ENCODE measurements at regions not wholly inside any gene's neighbourhood (a gene's known extent, or its start where the extent isn't known, plus 50 kb on each side); places are given as distances from the start of the nearest gene placed in this dataset.

GRCh38 chr20:6715401-6715941 is 52.0 kb upstream of the BMP2 start:
- Histone ChIP-seq H3K4me1 (ENCODE audit: control insufficient read depth, insufficient read depth, low read length, poor library complexity, severe bottlenecking) (peaks cover 10% of the 10 kb centered on the region), H3K9me3 (ENCODE audit: control insufficient read depth, low read length) (peaks cover 12% of the 10 kb centered on the region), H3K27ac (ENCODE audit: low read depth, low read length, severe bottlenecking) (no peak overlapping the region), H3K36me3 (ENCODE audit: control insufficient read depth, insufficient read depth, low read length) (no peaks in the 10 kb centered on the region), H3K4me3 (ENCODE audit: extremely low read depth, insufficient read depth, low read length, poor library complexity, severe bottlenecking) (no peak overlapping the region)
- 93 to 97% methylated on average over 4 to 6 of the region's 7 CpGs for WGBS, 2 experiments (ENCODE audit: insufficient coverage in 2 of 2)

DNA sequence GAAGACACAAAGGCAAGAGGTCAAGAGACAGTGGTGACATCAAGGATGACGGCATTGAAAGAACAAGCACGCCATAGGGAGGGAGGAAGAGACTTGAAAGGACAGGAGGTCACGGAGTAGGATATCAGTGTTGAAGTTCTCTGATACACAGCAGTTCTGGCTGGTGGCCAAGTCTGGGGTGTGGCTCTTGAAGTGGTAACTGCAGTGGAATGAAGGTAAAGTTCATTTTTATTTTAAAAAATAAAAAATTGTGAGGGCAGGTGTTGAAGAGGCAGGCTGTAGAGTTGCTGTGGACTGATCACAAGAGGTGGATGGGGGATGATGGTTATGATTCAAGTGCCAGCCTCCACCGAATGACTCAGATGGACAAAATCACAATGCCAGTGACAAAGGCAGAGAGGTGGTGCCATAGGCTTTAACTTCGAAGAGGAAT is 53.2 kb upstream of the BMP2 start:
- Histone ChIP-seq H3K36me3 (ENCODE audit: control insufficient read depth, insufficient read depth, low read length) (no peaks in the 10 kb centered on the region), H3K4me1 (ENCODE audit: control insufficient read depth, insufficient read depth, low read length, poor library complexity, severe bottlenecking) (peaks cover 21% of the 10 kb centered on the region), H3K27ac (ENCODE audit: low read depth, low read length, severe bottlenecking) (no peak overlapping the region), H3K4me3 (ENCODE audit: extremely low read depth, insufficient read depth, low read length, poor library complexity, severe bottlenecking) (no peak overlapping the region), H3K9me3 (ENCODE audit: control insufficient read depth, low read length) (peaks cover 8% of the 10 kb centered on the region)
- 91% methylated on average over 5 of the region's 5 CpGs for WGBS, 2 experiments (ENCODE audit: insufficient coverage in 2 of 2)

- Histone ChIP-seq H3K4me3 (ENCODE audit: extremely low read depth, insufficient read depth, low read length, poor library complexity, severe bottlenecking) (no peak overlapping the region), H3K9me3 (ENCODE audit: control insufficient read depth, low read length) (no peaks in the 10 kb centered on the region), H3K27ac (ENCODE audit: low read depth, low read length, severe bottlenecking) (no peak overlapping the region), H3K4me1 (ENCODE audit: control insufficient read depth, insufficient read depth, low read length, poor library complexity, severe bottlenecking) (peaks cover 35% of the 10 kb centered on the region), H3K36me3 (ENCODE audit: control insufficient read depth, insufficient read depth, low read length) (no peaks in the 10 kb centered on the region)
- 92% methylated on average over 8 to 11 of the region's 12 CpGs for WGBS, 2 experiments (ENCODE audit: insufficient coverage in 2 of 2)
Measured at GRCh38 chr20:6711951-6712649, 55.4 kb upstream of the BMP2 start.

GRCh38 chr20:6709910-6710595 is 57.4 kb upstream of the BMP2 start:
- H3K36me3 ChIP-seq (ENCODE audit: control insufficient read depth, insufficient read depth, low read length), result no peaks in the 10 kb centered on the region
- no peak overlapping the region for H3K4me3 ChIP-seq (ENCODE audit: extremely low read depth, insufficient read depth, low read length, poor library complexity, severe bottlenecking)
- WGBS, 2 experiments (ENCODE audit: insufficient coverage in 2 of 2), result 40 to 60% methylated on average over 1 to 2 of the region's 4 CpGs
- H3K4me1 ChIP-seq (ENCODE audit: control insufficient read depth, insufficient read depth, low read length, poor library complexity, severe bottlenecking), result peaks cover 49% of the 10 kb centered on the region
- peak overlapping the region; percentile 61 for H3K27ac ChIP-seq (ENCODE audit: low read depth, low read length, severe bottlenecking)
- no peaks in the 10 kb centered on the region for H3K9me3 ChIP-seq (ENCODE audit: control insufficient read depth, low read length)

- no peaks in the 10 kb centered on the region for H3K9me3 ChIP-seq (ENCODE audit: control insufficient read depth, low read length)
- H3K36me3 ChIP-seq (ENCODE audit: control insufficient read depth, insufficient read depth, low read length), result no peaks in the 10 kb centered on the region
- 92% methylated on average over 1 of the region's 1 CpG; no CpG with 5 or more reads in 1 of the 2 experiments for WGBS, 2 experiments (ENCODE audit: insufficient coverage in 2 of 2)
- no peak overlapping the region for H3K4me3 ChIP-seq (ENCODE audit: extremely low read depth, insufficient read depth, low read length, poor library complexity, severe bottlenecking)
- peaks cover 69% of the 10 kb centered on the region for H3K4me1 ChIP-seq (ENCODE audit: control insufficient read depth, insufficient read depth, low read length, poor library complexity, severe bottlenecking)
- peak overlapping the region; percentile 66 for H3K27ac ChIP-seq (ENCODE audit: low read depth, low read length, severe bottlenecking)
Measured at GRCh38 chr20:6708010-6708409, 59.5 kb upstream of the BMP2 start.

DNA sequence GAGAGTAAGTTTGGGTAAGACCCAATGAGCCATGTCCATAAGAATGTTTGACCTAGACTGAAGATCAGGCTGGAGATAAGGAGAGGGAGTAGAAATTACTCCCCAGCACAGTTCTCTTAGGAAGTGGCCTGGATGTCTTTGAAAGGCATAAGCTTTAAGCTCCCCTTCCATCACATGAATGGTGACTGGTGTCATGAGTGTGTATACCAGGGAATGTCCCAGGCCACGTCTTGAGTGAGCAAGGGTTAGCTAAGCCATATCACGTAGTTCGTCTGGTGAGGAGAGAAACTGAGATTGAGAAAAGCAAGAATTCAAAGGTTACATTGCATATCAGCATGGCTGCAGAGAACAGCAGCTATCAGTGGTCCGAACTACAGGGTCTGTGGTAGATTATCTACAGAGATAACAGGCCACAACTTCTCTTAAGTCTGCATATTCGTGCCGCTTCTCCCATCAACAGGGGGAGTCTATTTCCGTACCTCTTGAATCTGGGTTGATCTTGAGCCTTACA is 60.1 kb upstream of the BMP2 start:
- WGBS, 2 experiments (ENCODE audit: insufficient coverage in 2 of 2), result 77 to 83% methylated on average over 4 of the region's 7 CpGs
- H3K36me3 ChIP-seq (ENCODE audit: control insufficient read depth, insufficient read depth, low read length), result no peaks in the 10 kb centered on the region
- H3K4me3 ChIP-seq (ENCODE audit: extremely low read depth, insufficient read depth, low read length, poor library complexity, severe bottlenecking), result no peak overlapping the region
- H3K9me3 ChIP-seq (ENCODE audit: control insufficient read depth, low read length), result no peaks in the 10 kb centered on the region
- H3K4me1 ChIP-seq (ENCODE audit: control insufficient read depth, insufficient read depth, low read length, poor library complexity, severe bottlenecking), result peaks cover 75% of the 10 kb centered on the region
- peak overlapping the region; percentile 66 for H3K27ac ChIP-seq (ENCODE audit: low read depth, low read length, severe bottlenecking)

DNA sequence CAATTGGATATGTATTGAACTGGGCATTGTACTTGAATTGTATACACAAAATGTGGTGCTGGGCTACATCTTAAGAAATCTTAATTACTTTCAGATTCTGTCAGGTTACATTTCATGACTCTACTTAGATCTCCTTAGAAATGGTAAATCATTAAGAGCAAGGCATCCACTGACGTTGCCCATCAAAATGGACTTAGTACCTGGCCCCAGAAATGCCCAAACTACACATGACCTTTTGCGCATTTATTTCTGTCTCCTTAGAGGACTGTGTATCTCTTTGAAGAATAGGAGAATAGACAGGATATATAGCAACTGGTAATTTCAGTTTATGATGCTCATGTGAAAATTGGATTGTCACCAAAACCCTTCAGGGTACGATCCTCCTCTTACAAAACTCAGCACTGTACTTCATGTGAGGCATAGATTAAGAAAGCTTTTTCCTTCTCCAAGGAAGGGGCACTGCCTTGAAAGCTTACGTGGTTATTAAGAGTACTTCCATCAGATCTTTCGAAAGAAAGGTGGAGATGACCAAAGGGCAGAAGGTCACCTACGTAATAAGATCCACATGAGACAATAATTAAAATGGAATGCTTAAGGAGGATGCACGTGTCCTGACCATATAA is 61.4 kb upstream of the BMP2 start:
- Histone ChIP-seq H3K9me3 (ENCODE audit: control insufficient read depth, low read length) (no peaks in the 10 kb centered on the region), H3K27ac (ENCODE audit: low read depth, low read length, severe bottlenecking) (no peak overlapping the region), H3K4me1 (ENCODE audit: control insufficient read depth, insufficient read depth, low read length, poor library complexity, severe bottlenecking) (peaks cover 78% of the 10 kb centered on the region), H3K36me3 (ENCODE audit: control insufficient read depth, insufficient read depth, low read length) (no peaks in the 10 kb centered on the region), H3K4me3 (ENCODE audit: extremely low read depth, insufficient read depth, low read length, poor library complexity, severe bottlenecking) (no peak overlapping the region)
- 88 to 93% methylated on average over 3 to 5 of the region's 7 CpGs for WGBS, 2 experiments (ENCODE audit: insufficient coverage in 2 of 2)

GRCh38 chr20:6705106-6705766 is 62.2 kb upstream of the BMP2 start:
- H3K4me3 ChIP-seq (ENCODE audit: extremely low read depth, insufficient read depth, low read length, poor library complexity, severe bottlenecking), result no peak overlapping the region
- H3K4me1 ChIP-seq (ENCODE audit: control insufficient read depth, insufficient read depth, low read length, poor library complexity, severe bottlenecking), result peaks cover 80% of the 10 kb centered on the region
- peak overlapping the region; percentile 76 for H3K27ac ChIP-seq (ENCODE audit: low read depth, low read length, severe bottlenecking)
- no peaks in the 10 kb centered on the region for H3K36me3 ChIP-seq (ENCODE audit: control insufficient read depth, insufficient read depth, low read length)
- WGBS, 2 experiments (ENCODE audit: insufficient coverage in 2 of 2), result 84 to 87% methylated on average over 4 of the region's 6 CpGs
- H3K9me3 ChIP-seq (ENCODE audit: control insufficient read depth, low read length), result no peaks in the 10 kb centered on the region

- H3K9me3 ChIP-seq (ENCODE audit: control insufficient read depth, low read length), result no peaks in the 10 kb centered on the region
- 89 to 100% methylated on average over 1 to 2 of the region's 6 CpGs for WGBS, 2 experiments (ENCODE audit: insufficient coverage in 2 of 2)
- H3K27ac ChIP-seq (ENCODE audit: low read depth, low read length, severe bottlenecking), result peak overlapping the region; percentile 76
- H3K4me3 ChIP-seq (ENCODE audit: extremely low read depth, insufficient read depth, low read length, poor library complexity, severe bottlenecking), result no peak overlapping the region
- peaks cover 81% of the 10 kb centered on the region for H3K4me1 ChIP-seq (ENCODE audit: control insufficient read depth, insufficient read depth, low read length, poor library complexity, severe bottlenecking)
- H3K36me3 ChIP-seq (ENCODE audit: control insufficient read depth, insufficient read depth, low read length), result no peaks in the 10 kb centered on the region
Measured at GRCh38 chr20:6704132-6704861, 63.2 kb upstream of the BMP2 start.

- Histone ChIP-seq H3K4me3 (ENCODE audit: extremely low read depth, insufficient read depth, low read length, poor library complexity, severe bottlenecking) (no peak overlapping the region), H3K27ac (ENCODE audit: low read depth, low read length, severe bottlenecking) (peak overlapping the region; percentile 76), H3K36me3 (ENCODE audit: control insufficient read depth, insufficient read depth, low read length) (no peaks in the 10 kb centered on the region), H3K9me3 (ENCODE audit: control insufficient read depth, low read length) (no peaks in the 10 kb centered on the region), H3K4me1 (ENCODE audit: control insufficient read depth, insufficient read depth, low read length, poor library complexity, severe bottlenecking) (peaks cover 77% of the 10 kb centered on the region)
Measured at GRCh38 chr20:6703656-6704055, 63.8 kb upstream of the BMP2 start.

Data from mesodermal cell (in vitro differentiated cells).